Renal cortical epithelial cell (primary cell): ENCODE measurements at regions not wholly inside any gene's neighbourhood (a gene's known extent, or its start where the extent isn't known, plus 50 kb on each side); places are given as distances from the start of the nearest gene placed in this dataset.
"Not testable (repeated sequence)": the region's sequence is repeated elsewhere in the genome, so short reads cannot be mapped to it uniquely, and the experiment has no call there.

ENCODE experiments used
- DNase-seq: peaks from one replicate; pipeline ENCODE4 v3.0.0-alpha.2; 2011; ENCODE audit warnings: low read depth

DNA sequence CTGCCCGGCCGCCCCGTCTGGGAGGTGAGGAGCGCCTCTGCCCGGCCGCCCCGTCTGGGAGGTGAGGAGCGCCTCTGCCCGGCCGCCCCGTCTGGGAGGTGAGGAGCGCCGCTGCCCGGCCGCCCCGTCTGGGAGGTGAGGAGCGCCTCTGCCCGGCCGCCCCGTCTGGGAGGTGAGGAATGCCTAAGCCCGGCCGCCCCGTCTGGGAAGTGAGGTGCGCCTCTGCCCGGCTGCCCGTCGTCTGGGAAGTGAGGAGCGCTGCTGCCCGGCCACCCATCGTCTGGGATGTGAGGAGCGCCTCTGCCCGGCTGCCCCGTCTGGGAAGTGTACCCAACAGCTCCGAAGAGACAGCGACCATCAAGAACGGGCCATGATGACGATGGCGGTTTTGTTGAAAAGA lies 136.6 kb upstream of the PROKR2 start:
- not testable (repeated sequence) for DNase-seq

DNA sequence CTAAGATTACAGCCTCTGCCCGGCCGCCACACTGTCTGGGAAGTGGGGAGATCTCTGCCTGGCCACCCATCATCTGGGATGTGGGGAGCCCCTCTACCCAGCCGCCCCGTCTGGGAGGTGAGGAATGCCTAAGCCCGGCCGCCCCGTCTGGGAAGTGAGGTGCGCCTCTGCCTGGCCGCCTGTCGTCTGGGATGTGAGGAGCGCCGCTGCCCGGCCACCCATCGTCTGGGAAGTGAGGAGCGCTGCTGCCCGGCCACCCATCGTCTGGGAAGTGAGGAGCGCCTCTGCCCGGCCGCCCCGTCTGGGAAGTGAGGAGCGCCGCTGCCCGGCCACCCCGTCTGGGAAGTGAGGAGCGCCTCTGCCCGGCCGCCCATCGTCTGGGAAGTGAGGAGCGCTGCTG lies 135.9 kb upstream of the PROKR2 start:
- not testable (repeated sequence) for DNase-seq

DNA sequence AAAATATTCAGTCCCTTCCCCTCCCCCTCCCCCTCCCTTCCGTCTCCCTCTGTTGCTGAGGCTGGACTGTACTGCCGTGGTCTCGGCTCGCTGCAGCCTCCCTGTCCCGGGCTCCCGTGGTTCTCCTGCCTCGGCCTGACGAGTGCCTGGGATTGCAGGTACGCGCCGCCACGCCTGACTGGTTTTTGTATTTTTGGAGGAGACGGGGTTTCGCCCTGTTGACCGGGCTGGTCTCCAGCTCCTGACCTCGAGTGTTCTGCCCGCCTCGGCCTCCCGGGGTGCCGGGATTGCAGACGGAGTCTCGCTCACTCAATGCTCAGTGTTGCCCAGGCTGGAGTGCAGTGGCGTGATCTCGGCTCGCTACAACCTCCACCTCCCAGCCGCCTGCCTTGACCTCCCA lies 135.5 kb upstream of the PROKR2 start:
- not testable (repeated sequence) for DNase-seq

DNA sequence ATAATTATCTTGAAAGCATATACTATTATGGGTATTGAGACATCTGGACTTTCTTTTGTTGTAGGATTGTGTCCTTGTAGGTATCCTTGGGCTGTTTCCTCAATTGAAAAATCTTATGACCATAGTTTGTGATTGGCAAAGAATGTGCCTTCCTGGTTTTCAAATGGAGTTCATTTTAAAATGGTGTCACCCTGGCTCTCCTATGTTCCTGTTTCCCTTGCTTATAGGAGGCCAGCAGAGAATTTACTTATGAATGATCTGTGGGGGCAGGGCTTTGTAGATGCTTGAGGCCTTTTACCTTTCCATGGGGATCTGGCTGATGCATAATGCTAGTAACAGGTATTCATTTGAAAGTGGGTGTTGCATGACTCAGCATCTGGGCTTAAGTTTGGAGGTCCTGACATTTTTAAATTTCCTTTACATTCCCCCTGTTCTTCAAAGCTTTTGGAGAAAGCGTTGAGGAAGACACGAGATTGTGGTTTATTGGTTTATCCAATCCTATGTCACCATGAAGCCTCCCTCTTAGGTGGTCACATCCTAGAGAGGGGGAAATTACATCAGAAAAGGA lies 135.0 kb upstream of the PROKR2 start:
- DNase-seq = no peak

DNA sequence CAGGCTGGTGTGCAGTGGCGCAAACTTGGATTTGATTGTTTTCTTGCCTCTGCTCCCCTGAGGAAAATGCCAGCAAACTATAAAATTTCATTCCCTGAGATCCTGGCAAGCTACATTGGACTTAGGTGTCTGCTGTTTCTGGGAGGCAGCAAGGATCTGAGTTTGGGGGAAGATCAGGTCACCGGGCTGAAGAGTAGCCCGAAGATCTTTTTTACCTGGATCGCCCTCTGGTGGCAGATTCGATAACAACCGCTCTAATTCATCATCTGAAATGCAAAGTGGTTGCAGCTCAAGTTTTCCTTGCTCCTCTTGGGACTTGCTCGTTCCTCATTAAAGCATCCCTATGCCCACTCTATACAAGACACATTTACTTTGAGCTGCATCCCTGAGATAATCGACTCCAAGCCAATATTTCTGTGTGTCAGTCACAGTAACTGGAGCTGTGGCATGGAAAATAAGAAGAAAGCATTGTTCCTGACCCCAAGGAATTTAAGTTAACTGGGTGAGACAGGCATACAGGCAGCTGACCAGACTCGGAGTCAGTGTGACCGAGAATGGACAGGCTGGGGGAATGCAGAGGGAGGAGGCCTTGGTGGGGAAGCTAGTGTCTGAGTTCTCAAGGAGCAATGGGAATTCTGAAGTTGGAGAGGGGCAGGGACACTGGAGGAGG lies 131.8 kb upstream of the PROKR2 start:
- peak; percentile 28 for DNase-seq

DNA sequence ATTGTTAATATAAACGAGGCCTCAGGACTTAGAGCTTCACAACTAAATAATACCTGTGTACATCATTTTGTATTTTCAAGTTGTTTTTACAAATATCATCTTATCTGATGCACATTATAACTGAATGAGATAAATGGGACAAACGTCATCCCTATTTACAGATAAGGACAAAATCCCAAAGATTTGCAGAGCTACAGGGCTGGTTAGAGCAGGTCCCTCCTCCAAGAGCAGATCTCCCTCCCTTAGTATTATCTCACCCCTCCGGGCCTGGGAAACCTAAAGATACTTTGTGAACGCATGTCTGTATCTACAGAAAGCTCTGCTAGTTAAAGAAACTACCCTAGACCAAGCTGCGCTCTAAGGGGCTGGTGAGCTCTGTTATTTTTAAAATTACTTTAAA lies 130.4 kb upstream of the PROKR2 start:
- DNase-seq = no peak

DNA sequence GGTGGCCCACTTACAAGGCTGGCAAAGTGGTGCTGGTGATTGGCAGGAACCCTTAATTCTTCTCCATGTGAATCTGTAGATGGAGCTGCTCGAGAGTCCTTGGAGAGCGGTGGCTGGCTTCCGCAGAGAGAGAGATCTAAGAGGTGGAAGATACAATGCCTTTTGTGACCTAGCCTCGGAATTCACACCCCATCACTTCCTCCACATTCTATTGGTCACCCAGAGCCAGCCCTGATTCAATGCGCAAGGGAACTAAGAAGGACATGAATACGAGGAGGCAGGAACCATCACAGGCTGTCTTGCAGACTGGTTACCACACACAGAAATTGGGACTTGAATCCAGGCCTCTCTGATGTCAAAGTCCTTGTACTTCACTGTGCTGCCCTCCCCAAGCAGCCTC lies 128.9 kb upstream of the PROKR2 start:
- DNase-seq = no peak

DNA sequence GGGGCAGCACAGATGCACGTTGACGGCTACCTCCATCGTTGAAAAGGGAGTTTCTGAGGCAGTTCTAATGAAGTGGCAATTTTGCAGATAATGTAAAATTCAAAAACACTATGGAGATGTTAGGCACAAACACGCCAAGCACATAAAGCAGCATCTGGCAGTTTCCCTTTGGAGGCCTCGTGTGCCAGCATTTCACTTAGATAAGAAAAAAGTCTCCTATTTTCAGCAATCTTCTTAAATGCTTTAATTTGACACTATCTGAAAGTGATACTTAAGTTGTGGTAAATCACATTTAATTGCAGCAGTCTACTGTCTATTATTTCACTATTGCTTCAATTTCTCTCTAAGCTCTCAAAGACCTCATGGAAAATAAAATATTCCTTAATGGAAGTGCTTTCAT lies 125.3 kb upstream of the PROKR2 start:
- DNase-seq = no peak

DNA sequence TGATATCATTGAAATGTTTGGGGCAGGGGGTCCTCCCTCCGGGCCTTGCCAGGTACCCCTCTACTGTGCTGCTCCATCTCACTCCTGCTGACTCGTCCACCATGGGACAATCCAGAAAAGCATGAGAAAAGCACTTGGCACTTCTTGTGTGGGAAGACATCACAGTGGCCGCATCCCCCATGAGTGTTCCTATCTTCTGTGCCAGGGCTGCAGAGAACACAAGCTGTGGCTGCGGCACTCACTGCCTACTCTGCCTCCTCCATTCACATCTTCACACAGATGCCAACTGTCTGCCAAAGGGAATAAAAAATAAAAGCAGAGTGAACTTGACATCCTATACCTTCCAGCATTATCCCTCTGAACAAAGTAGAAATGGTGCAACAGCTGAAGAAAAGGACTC lies 117.4 kb upstream of the PROKR2 start:
- no peak for DNase-seq

DNA sequence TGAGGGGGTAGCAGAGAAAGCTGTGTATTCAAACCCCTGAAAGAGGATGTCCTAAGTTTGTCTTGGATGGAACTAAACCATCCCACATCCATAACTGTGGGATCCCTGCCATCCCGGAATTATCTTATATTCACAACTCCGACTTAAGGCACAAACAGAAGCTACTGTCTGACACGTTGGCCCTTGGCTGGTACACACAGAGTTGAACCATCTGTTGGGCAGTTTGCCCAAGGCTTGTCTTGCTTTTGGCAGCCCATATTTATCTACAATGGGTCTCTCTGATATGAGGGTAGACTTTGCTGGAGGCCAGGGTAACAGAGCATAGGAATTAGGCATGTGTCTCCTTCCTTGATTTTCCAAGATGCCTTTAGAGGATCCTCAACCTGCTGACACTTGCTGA lies 116.6 kb upstream of the PROKR2 start:
- DNase-seq = no peak

DNA sequence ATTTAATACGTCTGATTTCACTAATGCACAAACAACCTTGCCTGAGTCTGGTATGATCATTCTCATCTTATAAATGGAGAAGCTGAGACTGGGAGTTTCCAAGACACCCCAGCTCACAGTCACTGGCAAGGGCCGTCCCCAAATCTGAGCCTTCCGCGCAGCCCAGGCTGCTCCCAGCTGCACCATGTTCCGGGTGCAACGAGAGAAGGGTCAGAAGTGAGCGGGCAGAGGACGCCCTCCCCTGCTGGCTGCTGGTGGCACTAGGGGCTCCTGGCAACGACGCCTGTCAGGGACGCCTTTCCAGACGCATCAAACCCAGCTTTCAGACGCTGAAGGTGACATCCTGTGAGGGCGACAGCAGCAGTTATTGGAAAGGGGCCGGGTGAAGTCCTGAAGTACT lies 115.3 kb upstream of the PROKR2 start:
- no peak for DNase-seq

DNA sequence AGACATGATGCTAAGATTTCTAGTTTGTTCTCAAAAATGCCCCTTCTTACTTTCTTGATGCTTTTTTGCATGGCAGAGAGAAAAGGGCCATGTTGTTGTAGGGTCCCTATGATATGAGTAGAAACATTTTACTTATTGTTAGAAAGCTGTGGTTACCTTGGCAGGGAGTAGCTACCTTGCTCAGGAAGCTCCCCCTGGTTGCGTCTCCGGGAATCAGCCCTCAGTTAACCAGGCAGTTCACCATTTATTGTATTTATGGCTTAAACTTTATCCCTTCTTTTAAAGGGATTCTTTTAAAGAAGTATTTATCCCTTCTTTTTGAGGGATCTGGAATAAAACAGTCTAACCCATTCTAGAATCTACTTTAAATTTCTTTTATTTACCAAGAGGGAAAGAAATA lies 113.9 kb upstream of the PROKR2 start:
- DNase-seq = no peak

DNA sequence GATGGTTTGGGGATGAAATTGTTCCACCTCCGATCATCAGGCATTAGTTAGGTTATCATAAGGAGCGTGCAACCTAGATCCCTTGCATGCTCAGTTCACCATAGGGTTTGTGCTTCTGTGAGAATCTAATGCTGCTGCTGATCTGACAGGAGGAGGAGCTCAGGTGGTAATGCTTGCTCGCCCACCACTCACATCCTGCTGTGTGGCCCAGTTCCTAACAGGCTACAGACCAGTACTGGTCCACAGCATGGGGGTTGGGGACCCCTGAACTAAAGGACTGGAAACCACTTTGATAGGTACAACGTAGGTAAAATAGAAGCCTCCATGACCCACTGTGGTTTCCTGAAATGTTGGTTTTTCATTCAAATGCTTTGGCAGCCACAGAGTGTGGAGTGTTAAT lies 109.3 kb upstream of the PROKR2 start:
- no peak for DNase-seq

DNA sequence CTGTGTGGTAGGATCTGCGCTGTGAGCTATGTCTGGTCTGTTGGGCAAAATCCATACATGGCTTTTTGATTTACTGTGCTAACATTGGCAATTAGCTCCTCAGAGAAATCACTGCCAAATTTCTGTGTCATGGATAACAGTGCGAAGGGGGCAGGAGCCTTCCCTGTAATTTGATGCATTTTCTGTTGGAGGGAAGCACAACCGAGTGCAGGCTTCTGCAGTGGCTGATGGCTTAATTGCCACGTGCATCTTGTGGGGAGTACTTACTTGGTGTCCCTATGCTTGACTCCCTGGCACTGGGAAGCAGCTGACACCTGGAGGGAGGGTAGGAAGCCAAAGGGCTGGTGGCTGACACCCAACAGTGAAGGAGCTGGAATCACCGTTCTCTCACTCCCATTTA lies 99.3 kb upstream of the PROKR2 start:
- DNase-seq = no peak

DNA sequence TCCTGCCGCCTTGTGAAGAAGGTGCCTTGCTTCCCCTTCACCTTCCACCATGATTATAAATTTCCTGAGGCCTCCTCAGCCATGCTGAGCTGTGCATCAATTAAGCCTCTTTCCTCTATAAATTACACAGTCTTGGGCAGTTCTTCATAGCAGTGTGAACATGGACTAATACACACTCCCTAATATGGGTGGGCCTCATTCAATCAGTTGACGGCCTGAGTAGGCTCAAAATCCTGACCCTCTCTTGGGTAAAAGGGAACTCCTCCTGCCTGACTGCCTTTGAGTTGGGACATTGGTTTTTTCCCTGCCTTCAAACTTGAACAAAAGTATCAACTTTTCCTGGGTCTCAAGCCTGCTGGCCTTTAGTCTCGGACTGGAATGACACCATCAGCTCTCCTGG lies 96.6 kb upstream of the PROKR2 start:
- DNase-seq = no peak

DNA sequence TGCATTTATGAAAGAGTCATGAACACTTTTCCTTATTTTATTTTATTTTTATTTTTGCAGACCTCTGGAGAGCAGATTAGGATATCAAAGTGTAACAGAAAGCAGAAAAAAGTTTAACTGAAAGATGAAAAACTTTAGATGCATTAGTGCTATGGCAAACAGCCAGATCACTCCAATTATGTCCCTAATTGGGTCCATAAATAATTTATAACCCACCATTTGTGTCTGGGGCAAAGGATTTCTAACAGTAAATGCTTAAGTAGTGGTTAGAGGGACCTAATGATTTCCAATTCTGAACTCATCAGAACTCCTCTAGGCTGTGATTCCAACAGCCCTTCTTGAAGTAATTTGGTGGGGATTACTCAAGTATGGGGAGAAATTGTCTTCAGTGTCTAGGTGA lies 93.7 kb upstream of the PROKR2 start:
- DNase-seq = no peak

DNA sequence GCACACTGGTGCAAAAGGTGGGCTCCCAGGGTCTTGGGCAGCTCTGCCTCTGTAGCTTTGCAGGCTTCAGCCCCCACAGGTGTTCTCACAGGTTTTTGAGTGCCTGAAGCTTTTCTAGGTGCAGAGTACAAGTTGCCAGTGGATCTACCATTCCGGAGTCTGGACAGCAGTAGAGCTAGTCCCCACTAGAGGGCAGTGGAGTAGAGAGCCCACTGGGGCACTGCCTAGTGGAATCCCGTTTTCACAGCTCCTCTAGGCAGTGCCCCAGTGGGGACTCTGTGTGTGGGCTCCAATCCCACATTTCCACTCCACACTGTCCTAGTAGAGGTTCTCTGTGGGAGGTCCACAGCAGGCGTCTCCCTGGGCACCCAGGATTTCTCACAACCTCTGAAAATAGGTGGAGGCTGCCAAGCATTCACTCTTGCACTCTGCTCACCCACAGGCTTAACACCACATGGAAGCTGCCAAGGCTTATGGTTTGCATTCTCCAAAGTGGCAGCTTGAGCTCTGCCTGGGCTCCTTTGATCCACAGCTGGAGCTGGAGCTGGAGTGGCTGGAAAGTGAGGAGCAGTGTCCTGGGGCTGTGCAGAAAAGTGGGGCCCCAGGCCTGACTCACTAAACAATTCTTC lies 86.3 kb upstream of the PROKR2 start:
- DNase-seq = no peak

DNA sequence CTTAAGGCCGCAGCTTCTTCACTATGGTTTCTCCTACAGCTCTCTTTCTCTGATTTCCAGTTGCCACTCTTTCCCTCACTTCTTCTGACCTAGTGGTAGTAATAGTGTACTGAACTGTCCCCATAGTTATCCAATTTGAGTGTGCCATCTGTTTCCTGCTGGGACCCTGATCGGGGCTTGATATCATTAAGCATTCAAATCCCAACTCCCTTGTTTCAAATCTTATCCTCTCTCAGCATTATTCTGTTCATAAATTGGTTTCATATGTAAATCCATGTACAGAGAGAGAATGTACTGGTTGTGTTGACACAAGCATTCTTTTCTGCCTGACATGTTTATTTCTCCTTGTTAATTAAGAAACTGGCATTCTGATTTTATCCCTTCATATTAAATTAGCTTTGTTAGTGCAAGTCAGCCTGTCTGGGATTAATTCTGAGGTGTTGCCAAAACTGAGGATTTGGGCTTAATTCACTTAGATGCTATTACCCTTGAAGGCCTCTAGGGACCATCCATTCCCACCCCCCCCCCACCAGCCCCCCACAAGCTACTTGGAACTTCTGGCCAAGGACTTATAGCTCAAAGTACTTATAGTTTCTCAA lies 84.6 kb upstream of the PROKR2 start:
- no peak for DNase-seq

DNA sequence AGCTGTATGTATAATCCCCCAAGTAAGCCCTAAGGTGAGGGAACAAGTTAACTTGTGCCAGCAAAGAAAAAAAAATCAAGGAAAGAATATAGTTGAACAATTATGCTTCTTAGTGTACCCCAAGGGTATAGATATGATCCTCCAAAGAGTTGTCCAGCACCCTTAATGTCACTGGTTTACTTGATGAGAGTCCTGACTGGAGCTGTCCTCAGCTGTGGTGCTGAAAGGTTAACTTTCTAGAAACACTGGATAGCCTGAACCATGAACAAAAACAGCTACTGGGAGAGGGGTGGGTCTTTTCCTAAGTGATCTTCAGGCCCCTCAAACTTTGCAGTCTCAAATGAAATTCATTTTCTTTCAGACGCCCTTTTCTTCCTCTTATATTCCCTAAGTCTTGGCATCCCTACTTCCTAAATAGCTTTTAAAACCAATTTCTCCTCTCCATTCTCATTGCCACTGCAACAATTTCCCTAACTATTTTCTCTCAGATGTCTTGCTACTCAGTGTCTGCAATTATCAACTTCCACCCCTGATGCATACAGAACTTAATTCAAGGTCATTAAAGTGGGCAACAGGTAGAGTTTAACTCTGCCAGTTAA lies 83.5 kb upstream of the PROKR2 start:
- peak; percentile 30 for DNase-seq

DNA sequence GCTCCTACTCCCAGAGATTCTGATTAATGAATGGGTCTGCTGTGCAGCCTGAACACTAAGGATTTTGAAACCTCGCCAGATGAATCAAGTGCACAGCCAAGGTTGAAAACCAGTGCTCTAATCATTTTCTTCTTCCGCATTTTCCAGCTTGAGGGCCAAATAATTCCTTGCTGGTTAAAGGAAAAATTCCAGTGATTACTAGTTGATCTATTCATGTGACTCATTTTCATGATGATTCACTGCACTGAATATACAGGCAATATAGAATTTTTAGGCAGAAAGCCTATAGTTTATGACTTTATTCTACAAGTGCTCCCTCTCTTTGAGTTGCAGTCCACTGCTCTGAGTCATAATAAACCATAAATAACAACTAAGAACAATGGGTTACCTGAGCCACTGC lies 80.6 kb upstream of the PROKR2 start:
- no peak for DNase-seq

DNA sequence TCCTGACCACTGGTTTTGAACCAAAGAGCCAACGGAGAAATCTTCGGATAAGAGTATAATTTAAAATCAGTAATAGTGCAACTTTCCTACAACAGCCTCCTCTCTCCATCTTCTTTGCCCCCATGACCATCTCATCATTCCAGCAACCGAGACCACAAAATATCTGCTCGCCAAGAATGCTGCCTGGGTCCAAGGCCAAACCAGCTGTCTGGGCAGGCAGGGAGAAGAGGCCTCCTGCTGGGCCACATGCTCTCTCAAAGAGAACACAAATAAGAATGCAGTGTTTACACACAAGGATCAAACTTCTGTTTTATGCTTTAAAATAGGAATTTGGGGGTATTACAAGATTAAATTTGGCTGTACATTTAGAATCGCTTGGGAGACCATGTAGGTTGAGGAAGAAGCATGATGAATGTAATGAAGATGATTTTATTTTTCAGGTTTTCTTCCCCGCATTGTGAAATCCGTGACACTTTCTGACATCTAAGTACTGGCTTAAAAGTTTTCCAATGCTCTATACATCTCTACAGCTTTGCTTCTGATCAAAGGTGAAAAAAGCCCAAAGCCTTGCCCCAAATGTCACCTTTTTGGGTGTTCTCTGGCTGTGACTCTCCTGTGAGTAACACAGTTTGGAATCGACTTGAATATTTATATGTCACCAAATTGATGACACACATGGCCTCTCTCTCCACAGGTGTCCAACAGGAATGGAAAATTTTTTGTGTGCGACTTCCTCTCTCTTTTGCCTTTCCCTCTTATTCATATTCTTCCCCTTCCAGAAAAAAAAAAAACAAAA lies 79.4 kb upstream of the PROKR2 start:
- no peak for DNase-seq

DNA sequence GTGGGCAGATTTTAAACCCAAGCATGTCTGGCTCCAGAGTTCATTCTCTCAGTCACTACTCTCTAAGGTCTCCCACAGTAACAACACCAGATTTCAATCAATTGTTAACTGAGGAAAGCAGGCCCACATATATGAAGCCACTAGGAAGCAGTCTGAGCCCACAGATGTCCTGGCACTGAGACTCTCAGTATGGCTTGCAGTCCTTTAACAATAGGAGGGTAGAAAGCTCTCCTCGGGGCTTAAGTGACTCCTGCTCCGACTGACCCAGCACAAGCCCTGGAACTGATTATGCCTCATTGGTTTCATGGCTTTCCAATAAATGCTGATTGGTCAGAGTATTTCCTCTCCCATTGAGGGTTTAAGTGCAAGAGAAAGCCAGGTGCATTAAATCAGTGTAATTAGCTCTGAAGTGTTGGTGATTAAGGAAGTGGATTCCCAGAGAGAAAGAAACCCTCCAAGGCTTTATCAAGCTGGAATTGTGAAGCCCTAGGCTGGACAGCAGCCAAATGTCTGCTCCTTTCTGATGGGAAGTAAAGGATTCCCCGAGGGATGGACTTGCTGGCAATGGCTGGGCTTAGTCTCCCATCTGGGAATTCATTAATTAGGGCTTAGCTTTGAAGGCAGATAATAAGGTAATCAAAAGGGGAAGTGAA lies 76.6 kb upstream of the PROKR2 start:
- no peak for DNase-seq
